ENCODE measurements at regions not wholly inside any gene's neighbourhood (a gene's known extent, or its start where the extent isn't known, plus 50 kb on each side); places are given as distances from the start of the nearest gene placed in this dataset.

DNA sequence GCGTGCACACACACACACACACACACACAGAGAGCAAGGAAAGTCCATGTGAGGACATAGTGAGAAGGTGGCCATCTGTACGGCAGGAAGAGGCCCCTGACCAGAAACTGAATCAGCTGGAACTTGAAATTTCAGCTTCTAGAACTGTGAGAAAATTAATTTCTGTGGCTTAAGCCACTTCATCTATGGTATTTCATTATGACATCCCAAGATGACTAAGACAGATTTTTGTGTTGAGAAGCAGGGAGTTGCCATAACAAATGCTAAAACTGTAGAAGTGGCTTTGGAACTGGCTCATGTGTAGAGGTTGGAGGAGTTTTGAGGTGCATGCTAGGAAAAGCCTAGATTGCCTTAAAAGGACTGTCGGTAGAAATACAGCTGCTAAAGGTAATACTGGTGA lies 63.4 kb upstream of the ZBTB7C start:
- TF ChIP-seq, protein P1, sequence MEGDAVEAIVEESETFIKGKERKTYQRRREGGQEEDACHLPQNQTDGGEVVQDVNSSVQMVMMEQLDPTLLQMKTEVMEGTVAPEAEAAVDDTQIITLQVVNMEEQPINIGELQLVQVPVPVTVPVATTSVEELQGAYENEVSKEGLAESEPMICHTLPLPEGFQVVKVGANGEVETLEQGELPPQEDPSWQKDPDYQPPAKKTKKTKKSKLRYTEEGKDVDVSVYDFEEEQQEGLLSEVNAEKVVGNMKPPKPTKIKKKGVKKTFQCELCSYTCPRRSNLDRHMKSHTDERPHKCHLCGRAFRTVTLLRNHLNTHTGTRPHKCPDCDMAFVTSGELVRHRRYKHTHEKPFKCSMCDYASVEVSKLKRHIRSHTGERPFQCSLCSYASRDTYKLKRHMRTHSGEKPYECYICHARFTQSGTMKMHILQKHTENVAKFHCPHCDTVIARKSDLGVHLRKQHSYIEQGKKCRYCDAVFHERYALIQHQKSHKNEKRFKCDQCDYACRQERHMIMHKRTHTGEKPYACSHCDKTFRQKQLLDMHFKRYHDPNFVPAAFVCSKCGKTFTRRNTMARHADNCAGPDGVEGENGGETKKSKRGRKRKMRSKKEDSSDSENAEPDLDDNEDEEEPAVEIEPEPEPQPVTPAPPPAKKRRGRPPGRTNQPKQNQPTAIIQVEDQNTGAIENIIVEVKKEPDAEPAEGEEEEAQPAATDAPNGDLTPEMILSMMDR (conservative IDR thresholded peaks at IDR 0.05; ENCODE audit: low read length) = no peak
- no peak for TF ChIP-seq EZH2phosphoT487 (IDR thresholded peaks at IDR 0.05; ENCODE audit: borderline replicate concordance)

Measured in Loucy (cell line).